Stimulated activated CD8-positive, alpha-beta memory T cell treated with anti-CD3 and anti-CD28 coated beads, Interleukin-7, amount 100 ng/mL, for 24 hours (primary cell): ENCODE measurements at regions not wholly inside any gene's neighbourhood (a gene's known extent, or its start where the extent isn't known, plus 50 kb on each side); places are given as distances from the start of the nearest gene placed in this dataset.

Experiments
- DNase-seq: peaks from one replicate; pipeline ENCODE4 v3.0.0-alpha.2; 2020; ENCODE audit warnings: low read depth

DNA sequence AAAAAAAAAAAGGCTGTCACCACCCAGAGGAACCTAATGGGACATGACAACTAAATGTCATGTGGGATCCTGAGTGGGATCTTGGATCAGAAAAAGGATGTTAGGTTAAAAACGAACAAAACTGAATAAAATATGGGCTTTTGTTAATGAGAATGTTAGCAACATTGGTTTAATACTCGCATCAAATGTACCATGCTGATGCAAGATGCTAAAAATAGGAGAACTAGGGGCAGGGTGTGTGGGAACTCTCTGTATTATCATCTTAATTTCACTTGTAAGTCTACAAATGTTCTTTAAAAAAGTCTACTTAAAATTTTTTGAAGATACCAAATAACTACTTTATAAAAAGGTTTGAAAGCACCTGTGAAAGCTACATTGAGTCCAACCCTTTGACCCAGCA is 88.8 kb upstream of the PRR5 start:
- DNase-seq: no peak

DNA sequence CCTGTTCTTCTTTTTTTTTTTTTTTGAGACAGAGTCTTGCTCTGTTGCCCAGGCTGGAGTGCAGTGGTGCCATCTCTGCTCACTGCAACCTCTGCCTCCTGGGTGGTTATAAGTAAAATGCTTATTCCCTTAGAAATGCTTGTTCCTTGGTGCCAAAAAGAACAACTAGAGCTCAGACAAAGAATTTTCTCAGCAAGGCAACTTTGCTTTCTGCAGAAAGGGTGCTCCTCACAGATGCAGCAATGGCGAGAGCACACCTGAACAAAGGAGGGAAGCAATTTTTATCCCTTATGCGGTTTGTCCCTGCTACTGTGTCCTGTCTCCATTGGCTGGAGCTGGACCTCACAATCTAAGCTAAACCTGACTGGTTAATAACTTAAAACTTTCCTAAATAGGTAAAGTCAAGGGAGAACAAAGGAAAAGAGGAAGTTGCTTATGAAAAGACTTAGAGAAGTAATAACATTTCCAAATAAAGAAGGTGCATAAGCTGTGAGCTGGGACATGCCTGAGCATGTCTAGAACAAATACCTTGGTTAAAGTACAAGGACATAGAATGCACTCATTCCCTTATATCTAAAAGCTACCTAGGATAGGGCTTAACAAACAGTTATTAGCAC is 90.0 kb upstream of the PRR5 start:
- DNase-seq: no peak

DNA sequence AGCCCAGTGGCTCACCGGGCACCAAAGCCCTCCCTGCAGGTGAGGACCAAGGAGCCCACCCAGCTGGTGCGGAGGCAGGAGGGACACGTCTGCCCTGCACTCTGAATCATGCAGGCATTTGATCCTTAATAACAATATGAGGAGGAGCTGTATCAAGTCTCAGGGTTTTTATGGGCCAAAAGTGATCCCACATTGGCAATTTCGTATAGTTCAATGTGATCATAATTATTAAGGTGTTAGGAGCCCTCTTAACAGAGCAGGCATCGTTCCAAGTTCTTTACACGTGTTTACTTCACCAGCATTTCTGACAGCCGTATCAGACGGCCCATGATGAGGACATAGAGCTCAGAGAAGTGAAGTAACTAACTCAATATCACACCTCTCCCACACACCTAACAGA is 91.9 kb upstream of the PRR5 start:
- DNase-seq: no peak

DNA sequence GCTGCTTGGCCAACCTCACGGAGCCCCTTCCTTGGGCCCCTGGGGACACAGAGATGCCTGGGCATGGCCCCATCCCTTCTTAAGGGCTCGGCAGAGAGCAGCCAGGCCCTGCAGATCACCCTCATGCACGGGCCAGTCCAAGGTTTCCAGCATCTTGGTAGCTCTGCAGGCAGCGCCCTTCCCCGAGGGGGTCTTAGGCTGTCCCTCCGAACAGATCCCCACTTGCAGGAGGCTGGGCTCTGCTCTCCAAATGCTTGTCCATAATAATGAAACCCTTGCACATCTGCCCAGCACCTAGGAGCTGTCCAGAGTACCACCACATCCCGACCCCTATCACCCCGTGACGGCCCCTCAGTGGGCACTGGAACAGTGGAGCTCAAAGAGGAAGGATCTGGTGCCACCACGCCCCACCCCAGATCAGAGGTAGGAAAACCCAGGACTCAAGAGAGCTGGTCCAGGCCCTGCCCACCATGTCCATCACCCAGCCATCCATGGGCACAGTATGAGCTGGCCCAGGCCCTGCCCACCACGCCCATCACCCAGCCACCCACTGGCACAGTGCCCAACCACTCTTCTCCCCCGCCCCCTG is 92.5 kb upstream of the PRR5 start:
- DNase-seq: no peak

DNA sequence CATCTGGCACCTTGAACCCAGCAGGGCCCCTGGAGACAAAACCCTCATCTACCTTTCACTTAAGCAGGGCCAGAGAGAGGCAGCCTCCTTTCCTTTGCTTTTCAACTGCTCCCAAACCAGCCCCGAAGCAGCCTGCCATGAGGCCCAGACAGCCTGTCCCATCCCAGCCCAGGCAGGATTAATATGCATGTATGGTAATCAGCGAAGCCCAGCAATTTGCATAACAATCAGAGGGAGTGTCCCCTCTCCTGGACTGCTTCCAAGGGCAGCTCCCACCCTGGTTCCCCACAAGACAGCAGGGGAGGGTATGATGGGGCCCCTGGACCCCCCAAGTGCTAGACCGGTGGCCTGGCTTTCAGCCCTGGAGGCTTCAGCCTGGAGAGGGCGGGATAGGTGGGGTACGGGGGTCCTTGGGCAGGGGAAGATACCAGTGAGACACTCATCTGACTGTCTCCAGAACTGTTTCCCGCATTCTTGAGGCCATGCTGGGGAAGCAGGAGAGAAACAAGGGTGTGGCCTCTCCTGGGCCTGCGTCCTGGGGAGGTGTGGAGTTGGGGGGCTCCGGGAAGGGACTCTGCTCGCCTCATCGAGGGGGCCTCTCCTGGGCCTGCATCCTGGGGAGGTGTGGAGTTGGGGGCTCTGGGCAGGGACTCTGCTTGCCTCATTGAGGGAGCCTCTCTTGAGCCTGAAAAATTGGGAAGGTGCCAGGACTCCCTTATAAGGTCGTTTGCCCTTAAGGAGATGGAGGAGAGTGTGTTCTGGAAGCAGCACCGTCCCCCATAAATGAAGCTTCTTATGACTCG is 93.2 kb upstream of the PRR5 start:
- no peak for DNase-seq

DNA sequence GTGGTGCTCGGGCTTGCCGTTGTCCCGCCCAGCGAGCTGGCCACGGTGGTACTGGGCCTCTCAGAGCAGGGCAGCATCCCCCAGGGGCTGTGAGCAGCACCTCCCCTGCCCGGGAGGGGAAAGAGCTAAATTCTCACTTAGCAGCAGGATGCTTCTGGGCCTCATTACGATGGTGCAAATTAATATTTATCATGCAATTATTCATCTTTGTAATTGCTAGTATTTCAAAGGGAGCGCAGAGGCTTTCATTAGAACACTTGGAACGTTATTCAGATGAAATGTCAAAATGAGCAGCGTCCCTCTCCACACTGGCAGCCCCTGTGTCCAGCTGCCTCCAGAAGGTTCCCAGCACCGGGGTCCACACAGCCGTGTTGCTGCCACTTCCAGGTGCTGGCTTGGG is 95.9 kb upstream of the PRR5 start:
- no peak for DNase-seq

DNA sequence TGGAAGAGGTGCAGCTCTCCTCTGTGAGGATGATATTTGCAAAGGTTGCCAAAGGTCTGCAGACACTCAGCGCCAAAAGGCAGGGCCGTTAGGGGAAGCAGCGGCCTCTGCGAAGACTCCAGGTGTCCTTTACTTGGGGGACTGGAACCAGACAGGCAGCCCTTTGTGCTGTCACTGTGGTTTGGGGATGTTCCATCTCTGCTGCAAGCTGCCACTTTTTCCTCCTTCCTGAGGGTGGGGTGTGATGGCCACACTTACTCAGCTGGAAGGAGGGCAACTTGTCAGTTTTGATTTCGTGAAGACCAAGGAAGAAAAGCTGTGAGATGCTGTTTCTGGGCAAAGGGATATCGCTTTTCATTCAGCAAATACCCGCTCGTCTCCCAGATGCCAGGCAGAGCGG is 96.5 kb upstream of the PRR5 start:
- DNase-seq: no peak

DNA sequence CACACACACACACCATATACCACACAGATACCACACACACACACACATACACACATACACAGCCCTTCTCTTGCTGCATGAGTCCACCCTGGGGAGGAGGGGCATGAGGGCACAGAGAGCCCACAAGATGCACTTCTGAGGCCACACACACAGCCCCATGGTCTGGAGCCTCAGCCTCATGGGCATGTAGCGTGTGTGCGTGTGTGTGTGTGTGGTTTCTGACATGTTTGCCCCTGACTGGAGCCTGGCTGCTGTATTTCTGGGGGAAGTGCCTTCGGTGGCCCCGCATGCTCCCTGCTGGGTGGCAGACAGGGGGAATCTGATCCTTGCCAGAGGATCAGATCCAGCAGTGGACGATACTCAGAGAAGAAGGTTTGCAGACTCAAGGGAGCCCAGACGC is 97.0 kb upstream of the PRR5 start:
- no peak for DNase-seq

DNA sequence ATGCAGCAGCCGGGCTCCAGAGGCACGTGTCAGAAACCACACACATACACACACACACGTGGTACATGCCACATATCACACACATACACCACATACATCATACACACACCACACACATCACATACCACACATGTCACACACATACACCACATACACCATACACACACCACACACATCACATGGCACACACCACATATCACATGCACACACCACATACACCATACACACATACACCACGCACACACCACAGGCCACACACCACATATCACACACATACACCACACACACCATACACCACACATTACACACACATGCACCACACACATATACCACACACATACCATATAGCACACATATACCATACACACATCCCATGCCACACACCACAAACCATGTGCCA is 97.5 kb upstream of the PRR5 start:
- no peak for DNase-seq

DNA sequence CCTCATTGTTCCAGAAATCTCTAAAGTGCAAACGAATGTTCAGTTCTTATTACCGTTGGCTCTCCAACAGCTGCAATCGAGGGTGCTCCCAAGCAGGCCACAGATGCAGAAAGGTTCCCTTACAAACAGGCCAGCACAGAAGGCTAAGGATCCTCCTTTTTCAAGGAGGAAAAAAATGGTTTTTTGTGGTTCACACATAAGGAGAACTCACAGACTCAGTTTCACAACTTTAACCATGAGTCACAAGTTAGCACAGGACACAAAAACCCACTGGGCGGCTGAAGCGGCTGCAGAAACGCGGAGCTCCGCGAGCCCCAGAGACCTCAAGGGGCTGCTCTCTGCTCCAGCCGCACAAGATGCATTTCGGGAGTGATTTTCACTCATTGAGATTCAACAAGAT is 98.2 kb upstream of the PRR5 start:
- DNase-seq: no peak

DNA sequence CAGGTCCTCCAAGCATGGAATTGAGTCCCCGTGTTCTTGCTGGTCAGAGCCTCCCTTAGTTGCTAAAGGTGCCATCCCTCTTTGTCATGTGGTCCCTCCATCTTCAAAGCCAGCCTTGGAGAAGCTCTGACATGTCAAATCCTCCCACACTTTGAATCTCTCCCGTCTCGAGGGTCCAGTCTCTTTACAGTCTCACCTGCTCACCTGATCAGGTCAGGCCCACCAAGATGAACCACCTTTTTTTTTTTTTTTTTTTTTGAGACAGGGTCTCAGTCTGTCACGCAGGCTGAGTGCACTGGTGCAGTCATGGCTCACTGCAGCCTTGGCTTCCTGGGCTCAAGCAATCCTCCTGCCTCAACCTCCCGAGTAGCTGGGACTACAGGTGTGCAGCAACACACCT is 100.3 kb upstream of the PRR5 start:
- DNase-seq: no peak

DNA sequence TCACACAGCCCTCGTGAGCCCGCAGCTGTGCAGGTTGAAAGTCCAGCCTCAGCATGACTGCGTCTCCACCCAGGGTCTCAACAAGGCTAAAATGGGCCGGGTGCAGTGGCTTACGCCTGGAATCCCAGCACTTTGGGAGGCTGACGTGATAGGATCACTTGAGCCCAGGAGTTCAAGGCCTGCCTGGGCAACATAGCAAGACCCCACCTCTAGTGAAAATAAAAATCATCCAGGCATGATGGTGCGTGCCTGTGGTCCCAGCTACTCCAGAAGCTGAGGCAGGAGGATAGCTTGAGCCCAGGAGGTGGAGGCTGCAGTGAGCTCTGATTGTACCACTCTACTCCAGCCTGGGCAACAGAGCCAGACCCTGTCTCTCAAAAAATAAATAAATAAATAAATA is 100.8 kb upstream of the PRR5 start:
- no peak for DNase-seq

DNA sequence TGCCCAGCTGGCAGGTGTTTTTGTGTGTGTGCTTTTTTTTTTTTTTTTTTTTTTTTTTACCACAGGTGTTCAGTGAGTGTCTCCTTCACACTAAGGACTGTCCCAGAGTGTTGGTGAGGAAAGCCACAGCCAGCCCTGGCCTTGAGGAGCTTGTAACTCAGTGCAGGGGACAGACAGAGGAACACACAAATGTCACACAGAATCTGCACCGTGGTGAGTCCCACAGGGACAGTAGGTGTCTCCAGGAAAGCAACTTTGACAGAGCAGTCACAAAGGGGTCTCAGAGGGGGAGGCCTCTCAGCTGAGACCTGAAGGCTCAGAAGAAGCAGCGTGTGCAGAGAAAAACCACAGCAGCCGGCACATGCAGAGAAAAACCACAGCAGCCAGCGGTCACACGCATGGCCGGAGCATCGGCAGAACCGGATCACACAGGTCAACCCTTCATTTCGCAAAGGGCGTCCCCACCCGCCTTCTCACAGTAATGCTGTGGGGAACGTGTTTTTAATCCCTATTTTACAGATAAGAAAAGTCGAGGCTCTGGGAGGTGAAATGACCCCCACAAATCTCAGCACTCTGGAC is 101.7 kb upstream of the PRR5 start:
- DNase-seq: no peak

DNA sequence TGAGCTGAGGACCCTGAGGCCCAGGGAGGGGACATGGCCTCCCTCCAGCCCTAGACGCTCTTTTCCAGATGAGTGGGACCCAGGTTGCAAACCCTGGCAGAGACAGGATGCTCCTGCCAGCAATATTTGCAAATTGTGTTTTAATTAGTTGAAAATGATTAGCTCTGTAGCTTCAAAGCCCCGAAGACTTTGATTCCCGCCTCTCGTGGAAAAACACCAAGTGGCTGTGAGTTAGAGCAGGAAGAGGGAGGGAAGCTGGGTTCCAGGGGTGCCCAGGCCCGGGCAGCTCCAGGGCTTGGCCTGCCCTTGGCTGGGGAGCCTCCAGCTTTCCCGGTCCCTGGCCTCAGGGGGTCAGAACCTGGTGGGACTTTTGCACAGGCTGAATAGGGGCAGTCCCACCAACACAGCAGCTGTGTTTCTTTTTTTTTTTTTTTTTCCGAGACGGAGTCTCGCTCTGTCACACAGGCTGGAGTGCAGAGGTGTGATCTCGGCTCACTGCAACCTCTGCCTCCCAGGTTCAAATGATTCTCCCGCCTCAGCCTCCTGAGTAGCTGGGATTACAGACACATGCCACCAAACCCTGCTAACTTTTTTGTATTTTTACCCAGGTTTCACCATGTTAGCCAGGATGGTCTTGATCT is 101.6 kb upstream of the RTL6 start:
- DNase-seq: no peak

DNA sequence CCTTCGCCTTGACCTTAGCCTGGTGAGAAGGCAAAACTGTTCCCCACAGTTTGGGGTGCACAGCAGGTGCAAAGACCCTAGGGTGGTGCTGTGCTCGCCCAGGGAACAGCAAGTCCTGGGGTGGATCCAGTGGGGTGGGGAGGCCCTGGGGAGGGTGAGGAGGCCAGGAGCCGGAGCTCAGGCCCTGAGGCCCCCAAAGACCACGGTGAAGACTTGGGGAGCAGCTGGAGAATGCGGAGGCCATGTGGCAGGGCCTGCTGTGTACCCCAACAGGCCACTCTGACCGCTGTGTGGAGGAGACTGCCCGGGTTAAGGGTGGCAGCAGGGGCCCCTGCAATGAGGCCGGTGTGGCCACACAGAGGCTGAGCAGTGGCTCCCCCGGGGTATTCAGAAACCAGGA is 101.1 kb upstream of the RTL6 start:
- DNase-seq: no peak

DNA sequence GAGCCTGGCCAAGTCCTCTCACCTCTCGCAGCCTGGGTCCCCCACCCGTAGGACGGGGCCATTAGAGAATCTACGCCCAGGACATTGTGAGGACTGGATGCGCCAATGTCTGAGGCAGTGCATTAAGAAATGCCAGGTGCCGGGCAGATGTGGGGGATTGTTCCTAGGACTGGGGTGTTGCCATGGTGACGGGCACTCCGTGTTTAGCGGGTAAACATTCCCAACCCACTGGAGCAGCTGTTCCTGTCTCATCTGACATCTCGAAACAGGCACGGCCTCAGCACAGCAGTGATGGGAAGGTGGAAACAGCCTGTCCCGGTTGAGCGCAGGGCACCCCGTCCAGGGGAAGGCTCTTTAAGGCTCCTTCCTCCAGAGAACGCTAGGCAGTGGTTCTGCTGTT is 99.6 kb upstream of the RTL6 start:
- DNase-seq: no peak

DNA sequence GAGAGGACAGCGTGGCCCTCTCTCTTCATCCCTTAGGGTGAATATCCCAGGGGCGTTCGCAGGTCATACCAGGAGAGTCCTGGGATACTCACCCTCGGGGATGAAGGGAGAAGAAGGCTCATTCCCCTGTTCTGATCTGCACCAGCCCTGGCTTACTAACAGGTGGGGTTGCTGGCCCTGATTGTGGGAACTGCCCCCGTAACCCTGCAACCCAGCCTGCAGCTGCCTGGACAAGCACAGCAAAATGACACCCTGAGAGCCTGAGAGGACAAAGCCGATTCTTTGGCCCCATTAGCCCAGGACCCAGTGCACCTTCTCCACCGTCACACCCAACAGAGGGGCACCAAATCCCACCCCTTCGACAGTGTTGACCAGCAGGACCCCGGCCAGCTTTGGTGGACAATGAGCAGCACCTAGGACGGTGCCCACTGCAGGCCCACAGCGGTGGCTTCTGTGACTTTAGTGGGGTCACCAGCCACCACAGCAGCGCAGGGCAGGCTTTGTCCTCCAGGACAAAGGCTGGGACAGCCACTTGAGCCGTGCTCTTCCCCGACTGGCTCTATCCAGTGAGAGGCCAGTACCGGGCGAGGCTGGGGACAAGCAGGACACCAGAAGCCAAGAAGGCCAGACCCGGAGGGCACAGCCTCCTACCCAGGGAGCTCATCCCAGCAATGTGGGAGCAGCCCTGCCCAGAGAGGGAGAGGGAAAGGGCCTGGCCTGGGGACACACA is 98.5 kb upstream of the RTL6 start:
- no peak for DNase-seq

DNA sequence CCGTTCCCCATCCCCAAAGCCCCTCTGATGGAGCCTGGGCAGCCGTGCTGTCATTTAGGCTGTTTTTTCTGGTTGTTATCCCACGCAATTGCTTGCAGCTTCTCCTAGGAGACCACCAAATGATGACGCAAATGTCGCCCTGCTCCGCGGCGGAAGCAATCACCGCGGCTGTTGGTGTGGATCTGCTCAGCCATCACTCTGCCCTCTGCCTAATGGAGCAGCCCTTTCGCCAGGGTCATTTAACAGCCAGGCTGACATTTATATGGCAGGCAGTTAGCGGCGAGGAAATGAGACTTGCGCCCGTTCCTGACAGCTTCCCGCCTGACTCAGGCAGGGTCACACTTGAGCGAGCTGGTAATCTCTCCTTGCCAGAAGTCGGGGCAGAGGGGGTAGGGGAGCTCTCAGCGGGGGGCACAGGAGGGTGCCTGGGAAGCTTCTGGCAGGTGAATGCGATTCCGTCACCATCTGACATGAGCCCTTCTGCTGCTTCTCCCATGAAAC is 97.9 kb upstream of the RTL6 start:
- no peak for DNase-seq

DNA sequence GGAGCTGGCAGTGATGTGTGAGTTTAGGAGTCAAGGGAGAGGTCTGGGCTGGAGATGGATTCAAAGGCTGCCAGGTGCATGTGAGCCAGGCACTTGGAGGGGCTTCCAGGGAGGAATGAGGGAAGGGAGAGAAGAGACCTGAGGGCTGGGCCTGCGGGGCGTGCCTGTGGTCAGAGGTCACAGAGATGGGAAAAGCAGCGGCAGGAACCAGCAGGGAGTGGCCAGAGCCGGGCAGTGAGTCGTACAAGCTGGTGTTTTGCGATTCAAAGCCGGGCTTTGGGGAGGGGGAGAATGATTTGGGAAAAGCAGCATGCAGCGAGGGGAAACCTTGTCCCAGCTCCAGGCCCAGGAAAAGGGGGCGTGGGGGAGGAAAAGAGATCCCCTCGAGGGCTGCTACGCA is 96.9 kb upstream of the RTL6 start:
- no peak for DNase-seq

DNA sequence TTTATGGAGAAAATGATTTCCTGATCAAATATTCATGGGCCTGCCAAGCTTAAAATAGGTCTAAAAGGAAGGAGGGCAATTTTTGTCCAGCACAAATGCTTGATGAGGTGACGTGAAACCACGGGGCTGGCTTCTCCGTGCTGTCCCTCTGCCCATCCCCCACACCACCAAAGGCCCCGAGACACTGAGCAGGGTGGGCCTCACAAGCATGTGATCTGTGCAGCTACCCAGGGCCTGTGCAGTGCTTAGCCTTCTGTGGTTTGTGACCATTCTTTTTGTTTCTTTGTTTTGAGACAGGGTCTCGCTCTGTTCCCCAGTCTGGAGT is 94.8 kb upstream of the RTL6 start:
- DNase-seq: no peak

DNA sequence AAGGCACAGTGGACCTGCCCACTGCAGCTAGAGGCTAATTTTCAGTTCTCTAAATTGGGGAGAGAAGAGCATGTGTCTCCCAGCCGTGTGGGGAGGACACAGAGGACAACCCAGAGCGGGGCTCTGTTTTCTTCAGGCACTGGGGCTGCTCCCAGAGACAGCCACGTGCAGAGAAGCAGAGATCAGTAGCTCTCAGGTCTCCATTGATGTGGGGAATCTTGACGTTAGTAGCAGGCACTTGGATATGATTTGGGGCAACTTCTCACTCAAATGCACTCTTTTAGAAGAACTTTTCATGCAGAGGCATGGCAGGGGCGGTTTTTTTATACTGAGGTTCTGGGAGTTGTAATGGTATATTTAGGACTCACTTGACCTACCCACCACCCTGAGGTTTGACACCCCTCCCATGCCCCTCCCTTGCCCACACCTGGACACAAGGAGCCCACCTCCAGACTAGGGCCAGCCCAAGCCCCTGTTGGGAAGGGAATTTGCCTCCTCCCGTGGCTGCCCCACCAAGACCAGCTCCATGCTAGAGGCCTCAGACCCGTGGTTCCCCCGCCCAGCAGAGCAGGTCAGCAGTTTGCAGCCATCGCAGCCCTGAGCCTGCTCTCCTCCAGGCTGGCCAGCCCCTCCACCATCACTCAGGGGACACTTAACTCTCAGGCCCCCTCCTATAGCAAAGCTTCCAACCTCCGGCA is 94.2 kb upstream of the RTL6 start:
- DNase-seq: no peak
